IMR-90 (cell line): ENCODE measurements at regions not wholly inside any gene's neighbourhood (a gene's known extent, or its start where the extent isn't known, plus 50 kb on each side); places are given as distances from the start of the nearest gene placed in this dataset.

Experiments used
- ATAC-seq: fragments of 200-7000 bp; cut with Tn5 transposase; 2 replicates; pipeline ENCODE4 v1.9.1; 2020; ENCODE audit warnings: low read depth, mild to moderate bottlenecking, moderate library complexity
- BruUV-seq: library from RNA; stranded (reverse); fragments of 400-500 nt; replicated peaks from 2 replicates; lab custom pipeline; 2021; lab: Mats Ljungman, UMichigan
- CTCF ChIA-PET: fragments of 300-600 bp; formaldehyde crosslinking; extraction: SDS; loops from one replicate; lab custom pipeline; 2021; ENCODE audit warnings: antibody characterized with exemption; lab: Yijun Ruan, JAX
- POLR2A ChIA-PET: fragments of 300-600 bp; sonication (Branson Sonifier 250); formaldehyde crosslinking; loops from one replicate; lab custom pipeline; 2022; ENCODE audit warnings: antibody characterized with exemption; ENCODE audit not compliant: unreplicated experiment; lab: Charles Lee
- DNase-seq: peaks from one replicate; pipeline ENCODE4 v3.0.0; 2013
- H2AFZ ChIP-seq: replicated peaks from 2 replicates; pipeline ENCODE3; 2013; ENCODE audit warnings: low read length, mild to moderate bottlenecking; ENCODE audit not compliant: poor library complexity
- H2AK5ac ChIP-seq: 2 replicates; pipeline ENCODE4 v1.6.1; 2013; ENCODE audit warnings: low read depth, low read length, inconsistent platforms
- H2AK9ac ChIP-seq: replicated peaks from 2 replicates; pipeline ENCODE3; 2013; ENCODE audit warnings: mild to moderate bottlenecking, low read depth, low read length, moderate library complexity; ENCODE audit not compliant: poor library complexity
- H2BK120ac ChIP-seq: 2 replicates; pipeline ENCODE4 v1.6.1; 2013; ENCODE audit warnings: low read depth, low read length, inconsistent platforms
- H2BK15ac ChIP-seq: 3 replicates; pipeline ENCODE4 v1.6.1; 2013; ENCODE audit warnings: low read depth, low read length, inconsistent platforms
- H2BK20ac ChIP-seq: 2 replicates; pipeline ENCODE4 v1.6.1; 2013; ENCODE audit warnings: low read depth, mild to moderate bottlenecking, inconsistent platforms, low read length, moderate library complexity
- H2BK5ac ChIP-seq: 2 replicates; pipeline ENCODE4 v1.6.1; 2013; ENCODE audit warnings: mild to moderate bottlenecking, low read depth, low read length, inconsistent platforms; ENCODE audit not compliant: poor library complexity, severe bottlenecking
- H3K14ac ChIP-seq: replicated peaks from 2 replicates; pipeline ENCODE4 v1.6.1; 2013; ENCODE audit warnings: low read depth, low read length, inconsistent platforms
- H3K18ac ChIP-seq: 2 replicates; pipeline ENCODE4 v1.6.1; 2013; ENCODE audit warnings: low read depth, low read length, control low read depth
- H3K23ac ChIP-seq: 2 replicates; pipeline ENCODE4 v1.6.1; 2013; ENCODE audit warnings: low read depth, low read length, inconsistent platforms
- H3K27ac ChIP-seq: 2 replicates; pipeline ENCODE4 v1.5.1; 2013; ENCODE audit warnings: mild to moderate bottlenecking, control low read depth, low read length; ENCODE audit not compliant: insufficient read depth
- H3K27me3 ChIP-seq: 2 replicates; pipeline ENCODE4 v1.6.1; 2013; ENCODE audit warnings: low read length; ENCODE audit not compliant: control insufficient read depth, insufficient read depth
- H3K36me3 ChIP-seq: 2 replicates; pipeline ENCODE4 v1.6.1; 2013; ENCODE audit warnings: low read length, mixed read lengths; ENCODE audit not compliant: control insufficient read depth, insufficient read depth
- H3K4ac ChIP-seq: 2 replicates; pipeline ENCODE4 v1.6.1; 2013; ENCODE audit warnings: low read depth, low read length, inconsistent platforms
- H3K4me1 ChIP-seq: 2 replicates; pipeline ENCODE4 v1.6.1; 2013; ENCODE audit warnings: low read length, mixed read lengths; ENCODE audit not compliant: control insufficient read depth, insufficient read depth
- H3K4me2 ChIP-seq: 2 replicates; pipeline ENCODE4 v1.6.1; 2013; ENCODE audit warnings: low read depth, mild to moderate bottlenecking, control low read depth, low read length, moderate library complexity
- H3K4me3 ChIP-seq: 2 replicates; pipeline ENCODE4 v1.5.1; 2013; ENCODE audit warnings: low read depth, mild to moderate bottlenecking, control low read depth, low read length, moderate library complexity; ENCODE audit not compliant: insufficient read depth
- H3K56ac ChIP-seq: 2 replicates; pipeline ENCODE4 v1.6.1; 2013; ENCODE audit warnings: low read length, inconsistent platforms; ENCODE audit not compliant: insufficient read depth; ENCODE audit errors: extremely low read depth
- H3K79me1 ChIP-seq, 2 experiments: 2 replicates each; pipeline ENCODE4 v1.6.1; 2013; ENCODE audit warnings: low read length in 2 of 2, inconsistent platforms in 1 of 2, low read depth in 1 of 2
- H3K9ac ChIP-seq: 2 replicates; pipeline ENCODE4 v1.6.1; 2013; ENCODE audit warnings: low read depth, low read length, control low read depth
- H3K9me1 ChIP-seq: 2 replicates; pipeline ENCODE4 v1.6.1; 2013; ENCODE audit warnings: low read length, inconsistent platforms; ENCODE audit not compliant: insufficient read depth
- H3K9me3 ChIP-seq: 2 replicates; pipeline ENCODE4 v1.6.1; 2013; ENCODE audit warnings: low read length; ENCODE audit not compliant: control insufficient read depth, insufficient read depth
- H4K20me1 ChIP-seq: 2 replicates; pipeline ENCODE4 v1.6.1; 2013; ENCODE audit warnings: low read length, inconsistent platforms; ENCODE audit not compliant: insufficient read depth
- H4K5ac ChIP-seq: 2 replicates; pipeline ENCODE4 v1.6.1; 2013; ENCODE audit warnings: mild to moderate bottlenecking, low read depth, low read length, control low read depth
- H4K8ac ChIP-seq, 2 experiments: 2 replicates each; pipeline ENCODE4 v1.6.1; 2013; ENCODE audit warnings: low read depth in 2 of 2, low read length in 2 of 2, control low read depth in 1 of 2, inconsistent platforms in 1 of 2
- H4K91ac ChIP-seq: 2 replicates; pipeline ENCODE4 v1.6.1; 2013; ENCODE audit warnings: low read depth, low read length, inconsistent platforms; ENCODE audit not compliant: insufficient read depth
- POLR2A ChIP-seq: IDR thresholded peaks from 2 replicates; pipeline ENCODE4 v1.6.1; 2012; ENCODE audit warnings: mild to moderate bottlenecking, low read depth, low read length
- RAD21 ChIP-seq: IDR thresholded peaks from 2 replicates; pipeline ENCODE4 v1.6.1; 2012; ENCODE audit warnings: low read length, improper control_type of control experiment
- RCOR1 ChIP-seq: IDR thresholded peaks from 2 replicates; pipeline ENCODE4 v1.6.1; 2012; ENCODE audit warnings: mild to moderate bottlenecking, low read length, improper control_type of control experiment; ENCODE audit not compliant: insufficient replicate concordance
- SMC3 ChIP-seq: fragments of 150-350 bp; IDR thresholded peaks from 2 replicates; pipeline ENCODE4 v1.6.1; 2016; ENCODE audit warnings: low read depth, mild to moderate bottlenecking, antibody characterized with exemption, low read length, moderate library complexity
- WGBS, 2 experiments: methylation state at CpG; one replicate each; pipeline versions ENCODE4 v1.1.5 to v1.1.7; 2013; ENCODE audit warnings: missing lambda C conversion rate in 2 of 2; ENCODE audit not compliant: insufficient read length in 1 of 2; ENCODE audit errors: extremely low coverage in 2 of 2; 5-methylcytosine and 5-hydroxymethylcytosine counted together
- dilution Hi-C: fragments of 300-500 bp; cut with HindIII; formaldehyde crosslinking; loops from one replicate; pipeline ENCODE4 v1.14.3; 2018; ENCODE audit warnings: low sequenced_read_pairs; ENCODE audit not compliant: unreplicated experiment
- in situ Hi-C: fragments of 300-500 bp; cut with MboI; formaldehyde crosslinking; loops from 3 replicates; pipeline ENCODE4 v1.14.3; 2019; ENCODE audit warnings: low sequenced_read_pairs, inconsistent platforms, mixed read lengths
- intact Hi-C: fragments of 100-400 bp; cut with micrococcal nuclease; formaldehyde crosslinking; loops from 2 replicates; pipeline ENCODE4 v1.10.0; 2022
- TF ChIP-seq, protein P1 (sequence below): fragments of 150-350 bp; IDR thresholded peaks from 2 replicates; pipeline ENCODE4 v1.6.1; 2017; ENCODE audit warnings: mild to moderate bottlenecking, antibody characterized with exemption, low read length, low read depth
- TF ChIP-seq, protein P2 (sequence below): conservative IDR thresholded peaks from 2 replicates; pipeline ENCODE4 v1.5.1; 2012; ENCODE audit warnings: mild to moderate bottlenecking, low read depth, low read length, improper control_type of control experiment

DNA sequence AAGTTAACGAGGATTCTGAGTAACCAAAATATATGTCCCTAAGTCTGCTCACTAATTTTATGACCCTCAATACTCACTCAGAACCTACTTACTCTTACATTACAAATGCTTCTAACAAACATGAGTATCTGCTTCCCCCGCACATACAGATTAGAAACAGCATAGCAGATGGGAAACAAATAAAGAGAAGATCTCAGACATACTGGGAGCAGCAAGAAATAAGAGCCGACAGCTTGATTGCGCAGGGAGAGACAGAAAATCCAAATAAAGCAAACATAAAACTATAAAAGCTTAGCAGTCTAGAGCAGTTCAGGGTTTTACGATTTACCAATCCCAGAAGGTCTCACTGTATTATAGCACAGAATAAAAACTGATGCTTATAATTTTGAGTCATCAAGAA lies 89.1 kb upstream of the DBX1 start:
- TF ChIP-seq RAD21 (no peak), POLR2A (no peak), SMC3 (no peak), RCOR1 (no peak)
- TF ChIP-seq, protein P1, sequence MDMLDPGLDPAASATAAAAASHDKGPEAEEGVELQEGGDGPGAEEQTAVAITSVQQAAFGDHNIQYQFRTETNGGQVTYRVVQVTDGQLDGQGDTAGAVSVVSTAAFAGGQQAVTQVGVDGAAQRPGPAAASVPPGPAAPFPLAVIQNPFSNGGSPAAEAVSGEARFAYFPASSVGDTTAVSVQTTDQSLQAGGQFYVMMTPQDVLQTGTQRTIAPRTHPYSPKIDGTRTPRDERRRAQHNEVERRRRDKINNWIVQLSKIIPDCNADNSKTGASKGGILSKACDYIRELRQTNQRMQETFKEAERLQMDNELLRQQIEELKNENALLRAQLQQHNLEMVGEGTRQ, result no peak
- TF ChIP-seq, protein P2, sequence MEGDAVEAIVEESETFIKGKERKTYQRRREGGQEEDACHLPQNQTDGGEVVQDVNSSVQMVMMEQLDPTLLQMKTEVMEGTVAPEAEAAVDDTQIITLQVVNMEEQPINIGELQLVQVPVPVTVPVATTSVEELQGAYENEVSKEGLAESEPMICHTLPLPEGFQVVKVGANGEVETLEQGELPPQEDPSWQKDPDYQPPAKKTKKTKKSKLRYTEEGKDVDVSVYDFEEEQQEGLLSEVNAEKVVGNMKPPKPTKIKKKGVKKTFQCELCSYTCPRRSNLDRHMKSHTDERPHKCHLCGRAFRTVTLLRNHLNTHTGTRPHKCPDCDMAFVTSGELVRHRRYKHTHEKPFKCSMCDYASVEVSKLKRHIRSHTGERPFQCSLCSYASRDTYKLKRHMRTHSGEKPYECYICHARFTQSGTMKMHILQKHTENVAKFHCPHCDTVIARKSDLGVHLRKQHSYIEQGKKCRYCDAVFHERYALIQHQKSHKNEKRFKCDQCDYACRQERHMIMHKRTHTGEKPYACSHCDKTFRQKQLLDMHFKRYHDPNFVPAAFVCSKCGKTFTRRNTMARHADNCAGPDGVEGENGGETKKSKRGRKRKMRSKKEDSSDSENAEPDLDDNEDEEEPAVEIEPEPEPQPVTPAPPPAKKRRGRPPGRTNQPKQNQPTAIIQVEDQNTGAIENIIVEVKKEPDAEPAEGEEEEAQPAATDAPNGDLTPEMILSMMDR, result no peak
- no peaks in the 10 kb centered on the region for H3K9me1 ChIP-seq
- no peaks in the 10 kb centered on the region for H3K4me1 ChIP-seq
- H2AK9ac ChIP-seq, result no peak overlapping the region
- H2BK120ac ChIP-seq, result no peak overlapping the region
- no peak overlapping the region for H2BK20ac ChIP-seq
- in situ Hi-C loops (no loop called here), dilution Hi-C loops (no loop called here), intact Hi-C loops (loop anchor here (5.0 kb wide), 1 partner anchor 37 kb away; no protein-coding TSS in a partner anchor)
- no peaks in the 10 kb centered on the region for H3K36me3 ChIP-seq
- H4K8ac ChIP-seq, result no peak overlapping the region
- H3K79me1 ChIP-seq, result no peaks in the 10 kb centered on the region
- no peak overlapping the region for H3K18ac ChIP-seq
- no peak overlapping the region for H3K14ac ChIP-seq
- H2BK15ac ChIP-seq, result no peak overlapping the region
- no peak overlapping the region for H3K23ac ChIP-seq
- H3K56ac ChIP-seq, result no peak overlapping the region
- no peaks in the 10 kb centered on the region for H4K20me1 ChIP-seq
- H3K9me3 ChIP-seq, result no peaks in the 10 kb centered on the region
- peaks cover 3% of the 10 kb centered on the region; the same call in 1 of the 2 replicates for H3K27me3 ChIP-seq
- H3K9ac ChIP-seq, result no peak overlapping the region
- H4K5ac ChIP-seq, result no peak overlapping the region
- H2AK5ac ChIP-seq, result no peak overlapping the region
- POLR2A ChIA-PET, result no interaction called here
- CTCF ChIA-PET, result no interaction called here
- no CpG with 5 or more reads among the region's 5 CpGs for WGBS, 2 experiments
- no peak for ATAC-seq
- H2BK5ac ChIP-seq, result no peak overlapping the region
- no peak overlapping the region for H3K4ac ChIP-seq
- DNase-seq, result no peak
- H3K4me3 ChIP-seq, result no peak overlapping the region
- H4K91ac ChIP-seq, result no peak overlapping the region
- no peak overlapping the region for H2AFZ ChIP-seq
- H3K4me2 ChIP-seq, result no peak overlapping the region
- no peak overlapping the region for H3K27ac ChIP-seq
- BruUV-seq, result no TSS peak
